Thymus (tissue), 11 donors: ENCODE measurements at regions not wholly inside any gene's neighbourhood (a gene's known extent, or its start where the extent isn't known, plus 50 kb on each side); places are given as distances from the start of the nearest gene placed in this dataset.

ENCODE experiments used
- DNase-seq, 9 donors: peaks; one replicate each; pipeline ENCODE4 v3.0.0-alpha.2; 2013; ENCODE audit warnings: low spot score in 9 of 9, low read depth in 6 of 9, missing footprints in 1 of 9
- H3K27ac ChIP-seq, 2 donors: one replicate each; pipeline ENCODE4 v1.5.1; 2013; ENCODE audit warnings: control low read depth in 1 of 2, low read depth in 1 of 2, low read length in 1 of 2, mild to moderate bottlenecking in 1 of 2, moderate library complexity in 1 of 2
- H3K27me3 ChIP-seq, 2 donors: one replicate each; pipeline ENCODE4 v1.5.1; 2013; ENCODE audit warnings: low read length in 1 of 2; ENCODE audit not compliant: control insufficient read depth in 2 of 2, insufficient read depth in 1 of 2
- H3K36me3 ChIP-seq, 2 donors: one replicate each; pipeline ENCODE4 v1.5.1; 2013; ENCODE audit warnings: low read length in 1 of 2, mild to moderate bottlenecking in 1 of 2, moderate library complexity in 1 of 2; ENCODE audit not compliant: control insufficient read depth in 2 of 2, insufficient read depth in 2 of 2
- H3K4me1 ChIP-seq, 2 donors: one replicate each; pipeline ENCODE4 v1.5.1; 2013; ENCODE audit warnings: low read length in 2 of 2; ENCODE audit not compliant: control insufficient read depth in 2 of 2, insufficient read depth in 2 of 2
- H3K4me3 ChIP-seq, 2 donors: one replicate each; pipeline ENCODE4 v1.5.1; 2013; ENCODE audit warnings: low read length in 2 of 2, control low read depth in 1 of 2, mild to moderate bottlenecking in 1 of 2
- H3K9me3 ChIP-seq, 2 donors: one replicate each; pipeline ENCODE4 v1.5.1; 2013; ENCODE audit warnings: low read length in 1 of 2, mild to moderate bottlenecking in 1 of 2; ENCODE audit not compliant: control insufficient read depth in 2 of 2, insufficient read depth in 1 of 2
- WGBS: extraction: QIAGEN DNeasy Blood & Tissue Kit; methylation state at CpG from one replicate; pipeline ENCODE4 v1.1.7; 2013; 5-methylcytosine and 5-hydroxymethylcytosine counted together
- donor health status: healthy.

DNA sequence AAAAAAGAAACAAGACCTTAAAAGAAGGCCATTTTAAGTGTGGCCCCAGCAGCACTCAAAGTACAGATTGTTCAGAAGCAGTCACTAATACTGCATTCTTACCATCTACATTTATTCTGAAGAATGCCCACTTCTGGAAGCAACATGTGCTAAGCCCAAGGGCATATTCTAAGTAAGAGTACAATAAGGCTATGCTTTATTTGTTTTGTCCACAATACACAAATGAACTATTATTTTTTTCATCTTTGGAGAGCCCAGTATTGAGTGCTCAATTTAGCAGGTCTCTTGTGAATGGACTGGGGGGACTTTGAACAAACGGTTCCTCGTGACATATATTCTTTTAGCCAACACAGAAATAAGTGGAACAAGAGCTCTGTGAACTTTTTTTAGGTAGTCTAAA is 191.4 kb upstream of the CHORDC1 start:
- no peak overlapping the region for H3K4me3 ChIP-seq
- H3K27ac ChIP-seq: no peak overlapping the region
- no peaks in the 10 kb centered on the region for H3K4me1 ChIP-seq
- DNase-seq: no peak
- no peaks in the 10 kb centered on the region for H3K36me3 ChIP-seq
- 95% methylated on average over 2 of the region's 2 CpGs for WGBS
- no peaks in the 10 kb centered on the region for H3K27me3 ChIP-seq
- H3K9me3 ChIP-seq: no peaks in the 10 kb centered on the region

GRCh38 chr11:90407350-90407749 is 184.5 kb upstream of the CHORDC1 start:
- DNase-seq: no peak

DNA sequence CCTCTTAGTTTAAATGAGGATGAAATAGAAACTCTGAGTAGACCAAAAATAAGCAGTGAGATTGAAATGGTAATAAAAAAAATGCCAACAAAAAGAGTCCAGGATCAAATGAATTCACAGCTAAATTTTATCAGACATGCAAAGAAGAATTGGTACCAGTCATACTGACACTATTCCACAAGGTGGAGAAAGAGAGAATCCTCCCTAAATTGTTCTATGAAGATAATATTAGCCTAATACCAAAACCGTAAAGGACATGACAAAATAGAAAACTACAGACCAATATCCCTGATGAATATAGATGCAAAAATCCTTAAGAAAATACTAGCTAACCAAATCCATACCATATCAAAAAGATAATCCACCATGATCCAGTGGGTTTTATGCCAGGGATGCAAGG is 169.8 kb upstream of the CHORDC1 start:
- Histone ChIP-seq H3K9me3 (no peaks in the 10 kb centered on the region), H3K27me3 (no peaks in the 10 kb centered on the region), H3K4me1 (no peaks in the 10 kb centered on the region), H3K27ac (no peak overlapping the region), H3K36me3 (no peaks in the 10 kb centered on the region), H3K4me3 (no peak overlapping the region)
- DNase-seq: no peak
- 94% methylated on average over 1 of the region's 1 CpG for WGBS

More at GRCh38 chr11:90407350-90407749, 184.5 kb upstream of the CHORDC1 start:
- Histone ChIP-seq H3K27ac (no peak overlapping the region), H3K27me3 (no peaks in the 10 kb centered on the region), H3K9me3 (no peaks in the 10 kb centered on the region), H3K4me3 (no peak overlapping the region), H3K4me1 (no peaks in the 10 kb centered on the region), H3K36me3 (no peaks in the 10 kb centered on the region)

DNA sequence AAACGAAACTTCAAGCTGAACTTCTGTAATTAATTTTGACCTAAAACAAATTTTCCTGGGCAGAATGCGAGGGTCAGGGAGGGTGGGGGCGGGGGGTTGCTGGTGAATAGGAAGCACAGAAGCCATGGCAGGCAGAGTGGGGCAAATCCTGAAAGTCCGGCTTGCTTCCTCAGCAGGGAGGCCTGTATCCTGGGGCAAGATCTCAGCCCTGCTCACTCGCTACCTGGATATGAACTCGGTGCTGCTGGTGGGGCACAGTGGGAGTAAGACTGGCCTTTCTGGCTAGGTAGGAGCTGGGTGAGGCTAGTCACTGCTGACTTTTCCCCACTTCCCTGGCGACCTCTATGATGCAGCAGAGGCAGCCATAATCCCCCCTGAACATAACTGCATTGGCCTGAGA is 168.9 kb upstream of the CHORDC1 start:
- DNase-seq: no peak
- 91% methylated on average over 7 of the region's 7 CpGs for WGBS
- Histone ChIP-seq H3K4me3 (no peak overlapping the region), H3K36me3 (no peaks in the 10 kb centered on the region), H3K9me3 (no peaks in the 10 kb centered on the region), H3K27me3 (no peaks in the 10 kb centered on the region), H3K27ac (no peak overlapping the region), H3K4me1 (no peaks in the 10 kb centered on the region)

DNA sequence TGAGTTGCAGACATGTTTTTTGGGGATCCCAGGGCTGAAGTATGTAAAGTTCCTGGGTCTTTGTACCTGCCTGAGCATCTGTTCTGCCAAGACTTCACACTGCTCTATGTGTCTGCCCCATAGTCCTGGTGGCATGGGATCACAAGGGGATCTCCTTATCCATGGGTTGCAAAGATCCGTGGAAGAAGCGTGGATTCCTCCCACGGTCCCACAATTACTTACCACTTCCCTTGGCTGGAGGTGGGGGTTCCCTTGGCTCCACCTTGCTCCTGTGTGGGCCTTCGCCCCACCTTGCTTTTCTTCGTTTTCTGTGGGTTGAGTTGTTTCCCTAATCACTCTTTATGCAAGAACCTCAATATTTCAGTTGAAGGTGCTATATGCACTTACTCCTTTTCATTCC is 157.4 kb upstream of the CHORDC1 start:
- no peaks in the 10 kb centered on the region for H3K27me3 ChIP-seq
- H3K27ac ChIP-seq: no peak overlapping the region
- H3K4me3 ChIP-seq: no peak overlapping the region
- peaks cover 0 to 9% of the 10 kb centered on the region in 2 donors for H3K9me3 ChIP-seq
- H3K4me1 ChIP-seq: no peaks in the 10 kb centered on the region
- 96% methylated on average over 5 of the region's 5 CpGs for WGBS
- H3K36me3 ChIP-seq: no peaks in the 10 kb centered on the region
- DNase-seq: no peak

DNA sequence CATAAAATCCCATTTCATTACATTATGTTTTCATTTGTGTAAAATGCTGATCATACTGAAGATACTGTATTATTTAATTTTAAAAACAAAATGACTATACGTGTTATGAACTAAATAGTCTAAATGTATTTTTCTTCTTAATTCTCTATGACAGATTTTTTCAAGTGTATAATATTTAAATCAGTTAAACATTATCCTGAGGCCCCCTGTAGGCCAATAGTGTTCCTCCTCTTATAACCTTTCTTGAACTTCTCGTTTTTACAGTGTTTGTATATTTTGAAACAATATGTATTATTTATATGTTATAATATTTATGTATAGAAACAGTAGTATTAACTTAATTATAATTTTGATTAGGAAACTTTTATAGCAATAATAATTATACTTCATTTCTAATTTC is 151.1 kb upstream of the CHORDC1 start:
- no peak for DNase-seq
- no peaks in the 10 kb centered on the region for H3K4me1 ChIP-seq
- H3K4me3 ChIP-seq: no peak overlapping the region
- H3K9me3 ChIP-seq: peaks cover 0 to under 1% of the 10 kb centered on the region in 2 donors
- WGBS: 90% methylated on average over 2 of the region's 2 CpGs
- no peak overlapping the region for H3K27ac ChIP-seq
- no peaks in the 10 kb centered on the region for H3K27me3 ChIP-seq
- no peaks in the 10 kb centered on the region for H3K36me3 ChIP-seq

DNA sequence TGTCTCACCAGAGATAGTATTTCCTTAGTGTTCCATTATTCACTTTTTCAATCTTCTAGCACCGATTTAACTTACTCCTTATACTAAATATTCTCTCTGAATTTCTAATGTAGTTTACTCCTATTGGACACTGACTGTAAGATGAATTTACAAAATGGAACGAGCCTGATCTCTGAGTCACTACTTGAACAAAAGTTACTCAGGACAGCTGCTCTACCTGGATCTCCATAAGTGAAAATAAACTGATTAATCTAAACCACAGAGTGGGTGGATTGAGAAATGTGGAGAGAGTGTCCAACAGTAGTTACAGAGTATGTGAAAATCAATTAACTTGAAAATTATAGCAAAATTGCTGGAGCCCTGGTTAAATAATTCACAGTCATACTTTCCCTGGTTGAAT is 141.7 kb upstream of the CHORDC1 start:
- 90% methylated on average over 2 of the region's 2 CpGs for WGBS
- DNase-seq: no peak
- Histone ChIP-seq H3K36me3 (no peaks in the 10 kb centered on the region), H3K27me3 (no peaks in the 10 kb centered on the region), H3K4me1 (no peaks in the 10 kb centered on the region), H3K27ac (no peak overlapping the region), H3K9me3 (no peaks in the 10 kb centered on the region), H3K4me3 (no peak overlapping the region)

- Histone ChIP-seq H3K4me1 (no peaks in the 10 kb centered on the region), H3K36me3 (no peaks in the 10 kb centered on the region), H3K4me3 (no peak overlapping the region), H3K27me3 (no peaks in the 10 kb centered on the region), H3K9me3 (no peaks in the 10 kb centered on the region), H3K27ac (no peak overlapping the region)
- DNase-seq: no peak
- WGBS: 79% methylated on average over 1 of the region's 1 CpG
Measured at GRCh38 chr11:90363739-90364138, 140.9 kb upstream of the CHORDC1 start.

GRCh38 chr11:90355200-90355599 is 132.4 kb upstream of the CHORDC1 start:
- Histone ChIP-seq H3K9me3 (no peaks in the 10 kb centered on the region), H3K27me3 (no peaks in the 10 kb centered on the region), H3K4me1 (no peaks in the 10 kb centered on the region), H3K4me3 (no peak overlapping the region), H3K36me3 (no peaks in the 10 kb centered on the region), H3K27ac (no peak overlapping the region)
- DNase-seq: no peak
- WGBS: 91% methylated on average over 1 of the region's 1 CpG

DNA sequence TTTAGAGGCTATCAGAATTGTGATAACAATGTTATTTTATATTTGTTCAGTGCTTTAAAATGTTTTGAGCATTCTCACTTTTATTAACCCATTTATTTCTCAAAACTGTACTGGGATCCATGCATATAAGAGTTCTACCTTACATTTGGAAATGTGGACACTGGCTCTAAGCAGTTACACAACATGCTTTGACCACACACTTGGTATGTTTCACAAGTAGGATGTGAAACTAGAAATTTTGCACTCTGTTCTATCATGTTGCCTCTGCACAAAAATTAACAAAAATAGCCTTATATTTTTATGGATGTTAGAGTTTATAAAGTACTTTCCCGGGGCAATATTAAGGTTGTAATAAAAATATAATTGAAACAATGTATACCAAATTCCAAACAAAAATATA is 126.9 kb upstream of the CHORDC1 start:
- no peaks in the 10 kb centered on the region for H3K4me1 ChIP-seq
- DNase-seq: no peak
- no peak overlapping the region for H3K4me3 ChIP-seq
- H3K27me3 ChIP-seq: no peaks in the 10 kb centered on the region
- H3K27ac ChIP-seq: no peak overlapping the region
- no peaks in the 10 kb centered on the region for H3K9me3 ChIP-seq
- H3K36me3 ChIP-seq: no peaks in the 10 kb centered on the region
- 94% methylated on average over 1 of the region's 1 CpG for WGBS
